HUES64 (cell line): ENCODE measurements at regions not wholly inside any gene's neighbourhood (a gene's known extent, or its start where the extent isn't known, plus 50 kb on each side); places are given as distances from the start of the nearest gene placed in this dataset.

Experiments
- H3K27ac ChIP-seq: 2 replicates; pipeline ENCODE4 v1.7.0; 2013; ENCODE audit warnings: low read depth, low read length, inconsistent platforms
- H3K27me3 ChIP-seq: 2 replicates; pipeline ENCODE4 v1.6.1; 2013; ENCODE audit warnings: mild to moderate bottlenecking, low read length; ENCODE audit not compliant: insufficient read depth
- H3K36me3 ChIP-seq: 2 replicates; pipeline ENCODE4 v1.6.1; 2013; ENCODE audit warnings: mild to moderate bottlenecking, low read length; ENCODE audit not compliant: insufficient read depth
- H3K4me1 ChIP-seq: 2 replicates; pipeline ENCODE4 v1.6.1; 2013; ENCODE audit warnings: mild to moderate bottlenecking, low read length, moderate library complexity; ENCODE audit not compliant: insufficient read depth
- H3K4me3 ChIP-seq: 2 replicates; pipeline ENCODE4 v1.5.1; 2013; ENCODE audit warnings: mild to moderate bottlenecking, low read length, moderate library complexity
- H3K9ac ChIP-seq: 2 replicates; pipeline ENCODE4 v1.6.1; 2013; ENCODE audit warnings: mild to moderate bottlenecking, low read depth, low read length
- H3K9me3 ChIP-seq: 2 replicates; pipeline ENCODE4 v1.6.1; 2013; ENCODE audit warnings: low read depth, low read length; ENCODE audit not compliant: insufficient read depth
- WGBS: fragments of 150-250, 120-280 bp; methylation state at CpG from one replicate; pipeline ENCODE4 v1.1.7; 2013; ENCODE audit warnings: missing lambda C conversion rate; 5-methylcytosine and 5-hydroxymethylcytosine counted together

DNA sequence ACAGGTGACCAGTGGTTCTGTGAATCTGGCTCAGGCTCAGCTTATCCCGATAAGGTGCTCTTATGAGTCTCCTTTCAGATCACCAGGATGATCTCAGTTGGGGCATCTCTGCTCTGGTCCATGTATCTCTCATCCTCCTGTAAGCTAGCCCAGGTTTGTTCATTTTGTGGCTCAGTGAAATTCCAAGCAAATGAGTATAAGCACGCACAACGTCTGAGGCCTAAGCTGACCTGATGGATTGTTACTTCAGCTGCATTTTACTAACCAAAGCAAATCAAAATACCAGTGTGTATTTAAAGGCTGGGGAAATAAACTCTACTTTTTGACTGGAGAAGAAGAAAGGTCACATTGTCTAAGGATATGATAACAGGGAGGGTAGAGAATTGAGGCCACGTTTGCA lies 551.0 kb upstream of the BTBD3 start:
- Histone ChIP-seq H3K36me3 (no peaks in the 10 kb centered on the region), H3K4me1 (no peaks in the 10 kb centered on the region), H3K27me3 (no peaks in the 10 kb centered on the region), H3K9me3 (no peaks in the 10 kb centered on the region), H3K9ac (no peak overlapping the region), H3K27ac (no peak overlapping the region), H3K4me3 (no peak overlapping the region)
- WGBS, result 89% methylated on average over 4 of the region's 4 CpGs

- no peak overlapping the region for H3K27ac ChIP-seq
- H3K36me3 ChIP-seq, result no peaks in the 10 kb centered on the region
- H3K27me3 ChIP-seq, result no peaks in the 10 kb centered on the region
- H3K4me1 ChIP-seq, result peaks cover 11% of the 10 kb centered on the region
- 93% methylated on average over 4 of the region's 4 CpGs for WGBS
- H3K9me3 ChIP-seq, result no peaks in the 10 kb centered on the region
- no peak overlapping the region for H3K4me3 ChIP-seq
- no peak overlapping the region for H3K9ac ChIP-seq
Observed at GRCh38 chr20:11368499-11368898, 549.2 kb upstream of the BTBD3 start.

GRCh38 chr20:11368965-11369711 lies 548.6 kb upstream of the BTBD3 start:
- Histone ChIP-seq H3K9ac (no peak overlapping the region), H3K9me3 (no peaks in the 10 kb centered on the region)
- 91% methylated on average over 12 of the region's 12 CpGs for WGBS

DNA sequence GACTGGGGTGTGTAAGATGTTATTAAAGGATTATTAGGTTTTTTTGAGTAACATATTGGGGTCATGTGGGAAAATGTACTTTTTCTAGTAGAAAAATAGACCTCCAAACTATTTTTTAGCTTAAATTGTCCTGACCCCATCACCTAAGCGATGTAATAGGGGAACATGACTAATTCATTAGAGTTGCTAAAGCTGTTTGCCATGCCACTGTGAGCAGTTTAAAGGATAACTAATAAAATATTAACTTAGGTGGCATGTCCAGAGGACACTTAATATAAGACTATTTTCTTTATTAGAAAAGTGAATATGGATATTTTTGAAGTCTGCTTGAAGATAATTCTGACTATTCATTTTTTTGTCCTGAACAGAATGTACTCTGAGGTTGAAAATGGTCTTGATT lies 545.9 kb upstream of the BTBD3 start:
- no peak overlapping the region for H3K27ac ChIP-seq
- no peaks in the 10 kb centered on the region for H3K9me3 ChIP-seq
- 100% methylated on average over 1 of the region's 1 CpG for WGBS
- no peaks in the 10 kb centered on the region for H3K27me3 ChIP-seq
- no peak overlapping the region for H3K4me3 ChIP-seq
- no peak overlapping the region for H3K9ac ChIP-seq
- H3K4me1 ChIP-seq, result peaks cover 14% of the 10 kb centered on the region
- no peaks in the 10 kb centered on the region for H3K36me3 ChIP-seq

More at GRCh38 chr20:11368965-11369711, 548.6 kb upstream of the BTBD3 start:
- Histone ChIP-seq H3K4me1 (peaks cover 11% of the 10 kb centered on the region), H3K4me3 (no peak overlapping the region), H3K27me3 (no peaks in the 10 kb centered on the region), H3K27ac (no peak overlapping the region), H3K36me3 (no peaks in the 10 kb centered on the region)

- Histone ChIP-seq H3K27ac (no peak overlapping the region), H3K4me3 (no peak overlapping the region), H3K9me3 (no peaks in the 10 kb centered on the region), H3K9ac (no peak overlapping the region), H3K4me1 (peaks cover 16% of the 10 kb centered on the region), H3K36me3 (no peaks in the 10 kb centered on the region), H3K27me3 (no peaks in the 10 kb centered on the region)
- 89% methylated on average over 5 of the region's 5 CpGs for WGBS
Observed at GRCh38 chr20:11372876-11373790, 544.6 kb upstream of the BTBD3 start.

GRCh38 chr20:11375335-11375734 lies 542.4 kb upstream of the BTBD3 start:
- WGBS, result 92% methylated on average over 4 of the region's 4 CpGs
- no peak overlapping the region for H3K27ac ChIP-seq
- H3K9ac ChIP-seq, result no peak overlapping the region
- no peaks in the 10 kb centered on the region for H3K27me3 ChIP-seq
- no peaks in the 10 kb centered on the region for H3K36me3 ChIP-seq
- H3K4me1 ChIP-seq, result peaks cover 37% of the 10 kb centered on the region
- H3K9me3 ChIP-seq, result no peaks in the 10 kb centered on the region
- no peak overlapping the region for H3K4me3 ChIP-seq

- H3K9ac ChIP-seq, result no peak overlapping the region
- no peaks in the 10 kb centered on the region for H3K27me3 ChIP-seq
- no peaks in the 10 kb centered on the region for H3K9me3 ChIP-seq
- no peak overlapping the region for H3K4me3 ChIP-seq
- WGBS, result 96% methylated on average over 2 of the region's 2 CpGs
- H3K27ac ChIP-seq, result no peak overlapping the region
- H3K36me3 ChIP-seq, result no peaks in the 10 kb centered on the region
- H3K4me1 ChIP-seq, result peaks cover 37% of the 10 kb centered on the region
Observed at GRCh38 chr20:11375966-11376365, 541.7 kb upstream of the BTBD3 start.

DNA sequence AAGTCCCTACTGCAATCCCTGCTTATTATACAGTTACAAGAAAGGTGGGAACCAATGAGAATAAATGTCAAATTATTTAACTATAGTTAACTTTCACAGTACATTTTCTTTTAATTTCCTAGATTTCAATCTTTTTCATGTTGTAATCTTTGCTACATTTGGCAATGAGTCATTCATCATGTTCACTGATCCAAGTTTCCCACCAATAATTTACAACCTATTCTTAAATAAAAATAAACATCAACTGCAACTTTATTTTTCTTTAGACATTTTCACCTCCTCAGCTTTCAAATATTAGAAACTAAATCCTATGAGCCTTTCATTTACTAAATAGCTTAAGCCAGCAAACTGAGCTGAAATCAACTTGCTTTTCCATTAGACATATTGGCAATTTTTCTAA lies 541.3 kb upstream of the BTBD3 start:
- Histone ChIP-seq H3K9ac (no peak overlapping the region), H3K36me3 (no peaks in the 10 kb centered on the region), H3K27me3 (no peaks in the 10 kb centered on the region), H3K27ac (no peak overlapping the region), H3K9me3 (no peaks in the 10 kb centered on the region), H3K4me1 (peaks cover 37% of the 10 kb centered on the region), H3K4me3 (no peak overlapping the region)

GRCh38 chr20:11376998-11377397 lies 540.7 kb upstream of the BTBD3 start:
- Histone ChIP-seq H3K36me3 (no peaks in the 10 kb centered on the region), H3K27me3 (no peaks in the 10 kb centered on the region), H3K27ac (no peak overlapping the region), H3K9ac (no peak overlapping the region), H3K4me3 (no peak overlapping the region), H3K4me1 (peaks cover 37% of the 10 kb centered on the region), H3K9me3 (no peaks in the 10 kb centered on the region)
- 100% methylated on average over 1 of the region's 2 CpGs for WGBS

- H3K27me3 ChIP-seq, result no peaks in the 10 kb centered on the region
- no peak overlapping the region for H3K4me3 ChIP-seq
- H3K9ac ChIP-seq, result no peak overlapping the region
- peaks cover 31% of the 10 kb centered on the region for H3K4me1 ChIP-seq
- H3K36me3 ChIP-seq, result no peaks in the 10 kb centered on the region
- H3K9me3 ChIP-seq, result peaks cover 3% of the 10 kb centered on the region; the same call in 1 of the 2 replicates
- 90% methylated on average over 2 of the region's 2 CpGs for WGBS
- H3K27ac ChIP-seq, result no peak overlapping the region
Observed at GRCh38 chr20:11377761-11378160, 539.9 kb upstream of the BTBD3 start.

DNA sequence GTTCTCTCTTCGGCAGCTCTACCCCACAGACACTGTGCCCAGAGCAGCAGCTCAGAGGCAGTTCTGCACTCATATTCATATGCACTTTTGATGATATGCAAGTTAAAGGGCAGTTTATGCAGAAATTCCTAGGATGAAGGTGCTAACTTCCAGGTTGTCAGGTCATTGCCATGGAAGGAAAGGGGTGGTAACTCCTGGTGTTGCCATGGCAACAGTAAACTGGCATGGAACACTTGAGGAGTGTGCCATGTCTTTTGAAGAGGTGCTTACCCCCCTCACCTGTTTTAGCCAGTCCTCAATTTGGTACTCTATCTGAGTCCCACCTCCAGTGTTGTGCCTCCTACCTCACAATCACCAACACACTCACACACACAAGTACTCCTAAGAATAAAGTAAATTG lies 539.4 kb upstream of the BTBD3 start:
- WGBS, result 93% methylated on average over 1 of the region's 1 CpG
- Histone ChIP-seq H3K9me3 (peaks cover 3% of the 10 kb centered on the region; the same call in 1 of the 2 replicates), H3K9ac (no peak overlapping the region), H3K27me3 (no peaks in the 10 kb centered on the region), H3K4me3 (no peak overlapping the region), H3K4me1 (peaks cover 26% of the 10 kb centered on the region), H3K27ac (no peak overlapping the region), H3K36me3 (no peaks in the 10 kb centered on the region)
